ENCODE measurements at regions not wholly inside any gene's neighbourhood (a gene's known extent, or its start where the extent isn't known, plus 50 kb on each side); places are given as distances from the start of the nearest gene placed in this dataset.

- no peaks in the 10 kb centered on the region for H3K9me3 Mint-ChIP-seq (ENCODE audit: unreplicated experiment)
- H3K36me3 Mint-ChIP-seq (ENCODE audit: insufficient read depth, unreplicated experiment): no peaks in the 10 kb centered on the region
- H3K4me3 Mint-ChIP-seq (ENCODE audit: unreplicated experiment): no peak overlapping the region
- no peaks in the 10 kb centered on the region for H3K27me3 Mint-ChIP-seq (ENCODE audit: insufficient read depth, unreplicated experiment)
- peak overlapping the region; percentile 76 for H3K27ac Mint-ChIP-seq (ENCODE audit: low read depth, unreplicated experiment)
- H3K4me1 Mint-ChIP-seq (ENCODE audit: insufficient read depth, unreplicated experiment): peaks cover 40% of the 10 kb centered on the region
- ChIA-PET POLR2A (interaction anchor here (0.6 to 1.0 kb wide), 2 partner anchors 72 to 472 kb away, joined by 3 read pairs; partner anchors contain the start of gene EXOC2), CTCF (interaction anchor here (0.6 to 1.0 kb wide), 5 partner anchors 9 to 1332 kb away, joined by 3 read pairs; no protein-coding TSS in a partner anchor)
- DNase-seq (ENCODE audit: unreplicated experiment): no peak
- intact Hi-C loops (cut with micrococcal nuclease): loop anchor here (5.0 kb wide), 1 partner anchor 34 kb away; no protein-coding TSS in a partner anchor
- no TSS peak for BruUV-seq (replicated peaks)
- TF ChIP-seq CTCF (IDR thresholded peaks at IDR 0.05; ENCODE audit: unreplicated experiment): no peak
Measured at GRCh38 chr6:220721-221475, 71.4 kb upstream of the DUSP22 start.

- Mint-ChIP-seq H3K27ac (ENCODE audit: low read depth, unreplicated experiment) (peak overlapping the region; percentile 76), H3K36me3 (ENCODE audit: insufficient read depth, unreplicated experiment) (no peaks in the 10 kb centered on the region), H3K4me3 (ENCODE audit: unreplicated experiment) (no peak overlapping the region), H3K9me3 (ENCODE audit: unreplicated experiment) (no peaks in the 10 kb centered on the region), H3K27me3 (ENCODE audit: insufficient read depth, unreplicated experiment) (no peaks in the 10 kb centered on the region), H3K4me1 (ENCODE audit: insufficient read depth, unreplicated experiment) (peaks cover 38% of the 10 kb centered on the region)
- ChIA-PET POLR2A (interaction anchor here (1.0 kb wide), 1 partner anchor 471 kb away, joined by 3 read pairs; the partner anchor contains the start of gene EXOC2), CTCF (interaction anchor here (0.7 to 1.0 kb wide), 2 partner anchors 10 to 91 kb away, joined by 3 read pairs; no protein-coding TSS in a partner anchor)
- intact Hi-C loops (cut with micrococcal nuclease): loop anchor here (5.0 kb wide), 1 partner anchor 34 kb away; no protein-coding TSS in a partner anchor
- DNase-seq (ENCODE audit: unreplicated experiment): no peak
- no peak for TF ChIP-seq CTCF (IDR thresholded peaks at IDR 0.05; ENCODE audit: unreplicated experiment)
- BruUV-seq (replicated peaks): no TSS peak
Measured at GRCh38 chr6:221531-222349, 70.5 kb upstream of the DUSP22 start.

- no peak for DNase-seq (ENCODE audit: unreplicated experiment)
- H3K4me3 Mint-ChIP-seq (ENCODE audit: unreplicated experiment): no peak overlapping the region
- no peak for TF ChIP-seq CTCF (IDR thresholded peaks at IDR 0.05; ENCODE audit: unreplicated experiment)
- intact Hi-C loops (cut with micrococcal nuclease): loop anchor here (5.0 kb wide), 1 partner anchor 35 kb away; no protein-coding TSS in a partner anchor
- H3K27me3 Mint-ChIP-seq (ENCODE audit: insufficient read depth, unreplicated experiment): no peaks in the 10 kb centered on the region
- ChIA-PET POLR2A (interaction anchor here (4.3 kb wide), 1 partner anchor 71 kb away, joined by 27 read pairs; the partner anchor contains the start of gene DUSP22), CTCF (interaction anchor here (1.4 kb wide), 1 partner anchor 11 kb away, joined by 5 read pairs; no protein-coding TSS in a partner anchor)
- H3K27ac Mint-ChIP-seq (ENCODE audit: low read depth, unreplicated experiment): no peak overlapping the region
- peaks cover 38% of the 10 kb centered on the region for H3K4me1 Mint-ChIP-seq (ENCODE audit: insufficient read depth, unreplicated experiment)
- no TSS peak for BruUV-seq (replicated peaks)
- H3K9me3 Mint-ChIP-seq (ENCODE audit: unreplicated experiment): no peaks in the 10 kb centered on the region
- H3K36me3 Mint-ChIP-seq (ENCODE audit: insufficient read depth, unreplicated experiment): no peaks in the 10 kb centered on the region
Measured at GRCh38 chr6:222468-222867, 69.8 kb upstream of the DUSP22 start.

Measured in MCF 10A (cell line).